Liver (tissue), 8 donors: ENCODE measurements at regions not wholly inside any gene's neighbourhood (a gene's known extent, or its start where the extent isn't known, plus 50 kb on each side); places are given as distances from the start of the nearest gene placed in this dataset.

Source experiments
- DNase-seq: peaks from one replicate; pipeline ENCODE4 v3.0.0-alpha.2; 2017; ENCODE audit warnings: low spot score
- H3K27ac ChIP-seq, 2 donors: one replicate each; pipeline ENCODE4 v1.7.0; 2013; ENCODE audit warnings: inconsistent platforms in 2 of 2, low read length in 2 of 2, control low read depth in 1 of 2, low read depth in 1 of 2, mild to moderate bottlenecking in 1 of 2
- H3K27me3 ChIP-seq, 4 donors: one replicate each; pipeline versions ENCODE4 v1.6.1 to v1.7.0; 2013; ENCODE audit warnings: low read length in 3 of 4, inconsistent platforms in 1 of 4, mild to moderate bottlenecking in 1 of 4, moderate library complexity in 1 of 4; ENCODE audit not compliant: control insufficient read depth in 4 of 4, insufficient read depth in 4 of 4
- H3K36me3 ChIP-seq, 4 donors: one replicate each; pipeline versions ENCODE4 v1.6.1 to v1.7.0; 2013; ENCODE audit warnings: low read length in 3 of 4, mild to moderate bottlenecking in 3 of 4, low read depth in 1 of 4, moderate library complexity in 1 of 4; ENCODE audit not compliant: control insufficient read depth in 4 of 4, insufficient read depth in 3 of 4
- H3K4me1 ChIP-seq, 4 donors: one replicate each; pipeline versions ENCODE4 v1.6.1 to v1.7.0; 2013; ENCODE audit warnings: low read length in 3 of 4, mild to moderate bottlenecking in 3 of 4, moderate library complexity in 1 of 4; ENCODE audit not compliant: control insufficient read depth in 4 of 4, insufficient read depth in 4 of 4
- H3K4me3 ChIP-seq, 3 donors: one replicate each; pipeline versions ENCODE4 v1.6.1 to v1.7.0; 2013; ENCODE audit warnings: low read length in 3 of 3, control low read depth in 1 of 3, low read depth in 1 of 3, mild to moderate bottlenecking in 1 of 3
- H3K9ac ChIP-seq, 2 donors: one replicate each; pipeline ENCODE4 v1.7.0; 2013; ENCODE audit warnings: low read length in 2 of 2, mild to moderate bottlenecking in 2 of 2, moderate library complexity in 2 of 2, control low read depth in 1 of 2, low read depth in 1 of 2
- H3K9me3 ChIP-seq, 4 donors: one replicate each; pipeline versions ENCODE4 v1.6.1 to v1.7.0; 2013; ENCODE audit warnings: low read length in 3 of 4; ENCODE audit not compliant: control insufficient read depth in 4 of 4
- EGR1 ChIP-seq, 2 donors: IDR thresholded peaks; 2 replicates each; pipeline ENCODE4 v1.6.1; 2016 to 2018; ENCODE audit warnings: antibody characterized with exemption in 2 of 2, low read depth in 2 of 2
- FOXA1 ChIP-seq: IDR thresholded peaks from 2 replicates; pipeline ENCODE4 v1.6.1; 2016; ENCODE audit warnings: antibody characterized with exemption
- FOXA2 ChIP-seq: IDR thresholded peaks from 2 replicates; pipeline ENCODE4 v1.6.1; 2016; ENCODE audit warnings: antibody characterized with exemption
- GABPA ChIP-seq, 2 donors: IDR thresholded peaks in 1 of 2; conservative IDR thresholded peaks in 1 of 2; 2 replicates each; pipeline ENCODE4 v1.6.1; 2016; ENCODE audit warnings: antibody characterized with exemption in 2 of 2, mild to moderate bottlenecking in 1 of 2, moderate library complexity in 1 of 2
- HNF4A ChIP-seq, 2 donors: conservative IDR thresholded peaks; 2 replicates each; pipeline ENCODE4 v1.6.1; 2016; ENCODE audit warnings: antibody characterized with exemption in 2 of 2, mild to moderate bottlenecking in 2 of 2
- HNF4G ChIP-seq: IDR thresholded peaks from 2 replicates; pipeline ENCODE4 v1.6.1; 2016; ENCODE audit warnings: antibody characterized with exemption
- JUND ChIP-seq, 2 donors: IDR thresholded peaks; 2 replicates each; pipeline ENCODE4 v1.6.1; 2016; ENCODE audit warnings: antibody characterized with exemption in 2 of 2
- NR2F2 ChIP-seq: IDR thresholded peaks from 2 replicates; pipeline ENCODE4 v1.6.1; 2016; ENCODE audit warnings: antibody characterized with exemption
- RAD21 ChIP-seq, 2 donors: IDR thresholded peaks; 2 replicates each; pipeline ENCODE4 v1.6.1; 2016; ENCODE audit warnings: antibody characterized with exemption in 2 of 2, mild to moderate bottlenecking in 2 of 2
- RXRA ChIP-seq, 2 donors: IDR thresholded peaks; 2 replicates each; pipeline ENCODE4 v1.6.1; 2017 to 2018; ENCODE audit warnings: antibody characterized with exemption in 2 of 2, mild to moderate bottlenecking in 1 of 2
- SP1 ChIP-seq: IDR thresholded peaks from 2 replicates; pipeline ENCODE4 v1.6.1; 2018; ENCODE audit warnings: antibody characterized with exemption, mild to moderate bottlenecking
- TAF1 ChIP-seq: conservative IDR thresholded peaks from 2 replicates; pipeline ENCODE4 v1.6.1; 2016; ENCODE audit warnings: antibody characterized with exemption, mild to moderate bottlenecking
- YY1 ChIP-seq: IDR thresholded peaks from 2 replicates; pipeline ENCODE4 v1.6.1; 2016; ENCODE audit warnings: antibody characterized with exemption, mild to moderate bottlenecking
- WGBS: extraction: QIAGEN DNeasy Blood & Tissue Kit; methylation state at CpG from one replicate; pipeline ENCODE4 v1.1.7; 2013; 5-methylcytosine and 5-hydroxymethylcytosine counted together
- TF ChIP-seq, protein P1 (sequence below): IDR thresholded peaks from 2 replicates; pipeline ENCODE4 v1.6.1; 2016; ENCODE audit warnings: antibody characterized with exemption
- TF ChIP-seq, protein P2 (sequence below): IDR thresholded peaks from 2 replicates; pipeline ENCODE4 v1.6.1; 2016; ENCODE audit warnings: antibody characterized with exemption, mild to moderate bottlenecking
- TF ChIP-seq, protein P3 (sequence below): fragments of 150-350 bp; IDR thresholded peaks from 2 replicates; pipeline ENCODE4 v1.5.1; 2017; ENCODE audit warnings: improper control_type of control experiment, low read depth, low read length; ENCODE audit not compliant: missing input control
- TF ChIP-seq, protein P4 (sequence below): IDR thresholded peaks from 2 replicates; pipeline ENCODE4 v1.6.1; 2016; ENCODE audit warnings: antibody characterized with exemption
- donor health status: healthy.
- donor health status: healthy.
- donor health status: healthy.
- donor health status: healthy.
- donor health status: healthy.

DNA sequence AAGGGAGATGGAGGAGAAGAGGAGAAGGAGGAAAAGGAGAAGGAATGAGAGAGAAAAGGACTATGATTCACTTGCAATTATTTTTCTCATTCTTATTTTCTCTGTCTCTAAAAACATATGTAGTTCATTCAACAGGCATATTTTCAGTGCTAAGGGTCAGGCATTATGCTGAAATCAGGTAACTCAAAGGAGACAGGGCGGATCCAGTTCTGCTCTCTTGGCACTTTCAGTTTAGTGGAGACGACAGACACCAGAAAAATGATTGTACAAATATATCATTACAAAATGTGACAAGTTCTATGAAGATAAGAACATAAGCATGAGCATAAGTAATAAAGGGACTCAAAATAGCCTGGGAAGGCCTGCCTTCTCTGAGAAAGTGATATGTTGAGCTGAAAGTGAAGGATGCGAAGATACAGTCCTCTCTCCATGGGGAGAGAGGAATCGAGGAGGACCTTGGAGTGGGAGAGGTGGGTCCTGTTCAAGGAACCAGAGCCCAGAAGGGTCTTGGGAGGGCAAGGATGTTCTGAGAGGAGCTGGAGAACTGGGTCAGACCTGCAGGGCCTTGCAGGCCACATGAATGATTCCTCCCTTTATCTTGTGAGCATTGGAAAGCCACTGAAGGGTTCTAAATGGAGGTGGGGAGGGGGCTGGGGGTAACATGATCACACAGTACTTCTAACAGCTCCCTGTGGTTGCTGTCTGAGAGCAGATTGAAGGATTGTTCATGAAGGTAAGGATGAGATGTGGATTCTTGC is 58.6 kb upstream of the TMEM17 start:
- H3K27me3 ChIP-seq, result no peaks in the 10 kb centered on the region
- H3K9ac ChIP-seq, result no peak overlapping the region
- no peak for DNase-seq
- H3K27ac ChIP-seq, result no peak overlapping the region
- H3K9me3 ChIP-seq, result no peaks in the 10 kb centered on the region
- WGBS, result 75% methylated on average over 4 of the region's 4 CpGs
- peaks cover 3 to 24% (median 14%) of the 10 kb centered on the region in 4 donors for H3K4me1 ChIP-seq
- TF ChIP-seq YY1, result no peak
- no peak for TF ChIP-seq SP1
- TF ChIP-seq NR2F2, result no peak
- no peak for TF ChIP-seq HNF4A (conservative IDR thresholded peaks at IDR 0.05)
- no peak for TF ChIP-seq HNF4G
- no peak for TF ChIP-seq TAF1
- TF ChIP-seq EGR1 (IDR thresholded peaks at IDR 0.05; ENCODE audit: low read depth in 2 of 2), result no peak
- TF ChIP-seq FOXA2, result no peak
- TF ChIP-seq, protein P1, sequence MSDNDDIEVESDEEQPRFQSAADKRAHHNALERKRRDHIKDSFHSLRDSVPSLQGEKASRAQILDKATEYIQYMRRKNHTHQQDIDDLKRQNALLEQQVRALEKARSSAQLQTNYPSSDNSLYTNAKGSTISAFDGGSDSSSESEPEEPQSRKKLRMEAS, result no peak
- no peak for TF ChIP-seq GABPA (IDR thresholded peaks at IDR 0.05 in 1 of 2, conservative IDR thresholded peaks at IDR 0.05 in 1 of 2)
- no peak for TF ChIP-seq FOXA1
- TF ChIP-seq, protein P2, sequence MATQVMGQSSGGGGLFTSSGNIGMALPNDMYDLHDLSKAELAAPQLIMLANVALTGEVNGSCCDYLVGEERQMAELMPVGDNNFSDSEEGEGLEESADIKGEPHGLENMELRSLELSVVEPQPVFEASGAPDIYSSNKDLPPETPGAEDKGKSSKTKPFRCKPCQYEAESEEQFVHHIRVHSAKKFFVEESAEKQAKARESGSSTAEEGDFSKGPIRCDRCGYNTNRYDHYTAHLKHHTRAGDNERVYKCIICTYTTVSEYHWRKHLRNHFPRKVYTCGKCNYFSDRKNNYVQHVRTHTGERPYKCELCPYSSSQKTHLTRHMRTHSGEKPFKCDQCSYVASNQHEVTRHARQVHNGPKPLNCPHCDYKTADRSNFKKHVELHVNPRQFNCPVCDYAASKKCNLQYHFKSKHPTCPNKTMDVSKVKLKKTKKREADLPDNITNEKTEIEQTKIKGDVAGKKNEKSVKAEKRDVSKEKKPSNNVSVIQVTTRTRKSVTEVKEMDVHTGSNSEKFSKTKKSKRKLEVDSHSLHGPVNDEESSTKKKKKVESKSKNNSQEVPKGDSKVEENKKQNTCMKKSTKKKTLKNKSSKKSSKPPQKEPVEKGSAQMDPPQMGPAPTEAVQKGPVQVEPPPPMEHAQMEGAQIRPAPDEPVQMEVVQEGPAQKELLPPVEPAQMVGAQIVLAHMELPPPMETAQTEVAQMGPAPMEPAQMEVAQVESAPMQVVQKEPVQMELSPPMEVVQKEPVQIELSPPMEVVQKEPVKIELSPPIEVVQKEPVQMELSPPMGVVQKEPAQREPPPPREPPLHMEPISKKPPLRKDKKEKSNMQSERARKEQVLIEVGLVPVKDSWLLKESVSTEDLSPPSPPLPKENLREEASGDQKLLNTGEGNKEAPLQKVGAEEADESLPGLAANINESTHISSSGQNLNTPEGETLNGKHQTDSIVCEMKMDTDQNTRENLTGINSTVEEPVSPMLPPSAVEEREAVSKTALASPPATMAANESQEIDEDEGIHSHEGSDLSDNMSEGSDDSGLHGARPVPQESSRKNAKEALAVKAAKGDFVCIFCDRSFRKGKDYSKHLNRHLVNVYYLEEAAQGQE, result no peak
- TF ChIP-seq RAD21 (IDR thresholded peaks at IDR 0.05), result no peak
- TF ChIP-seq, protein P3, sequence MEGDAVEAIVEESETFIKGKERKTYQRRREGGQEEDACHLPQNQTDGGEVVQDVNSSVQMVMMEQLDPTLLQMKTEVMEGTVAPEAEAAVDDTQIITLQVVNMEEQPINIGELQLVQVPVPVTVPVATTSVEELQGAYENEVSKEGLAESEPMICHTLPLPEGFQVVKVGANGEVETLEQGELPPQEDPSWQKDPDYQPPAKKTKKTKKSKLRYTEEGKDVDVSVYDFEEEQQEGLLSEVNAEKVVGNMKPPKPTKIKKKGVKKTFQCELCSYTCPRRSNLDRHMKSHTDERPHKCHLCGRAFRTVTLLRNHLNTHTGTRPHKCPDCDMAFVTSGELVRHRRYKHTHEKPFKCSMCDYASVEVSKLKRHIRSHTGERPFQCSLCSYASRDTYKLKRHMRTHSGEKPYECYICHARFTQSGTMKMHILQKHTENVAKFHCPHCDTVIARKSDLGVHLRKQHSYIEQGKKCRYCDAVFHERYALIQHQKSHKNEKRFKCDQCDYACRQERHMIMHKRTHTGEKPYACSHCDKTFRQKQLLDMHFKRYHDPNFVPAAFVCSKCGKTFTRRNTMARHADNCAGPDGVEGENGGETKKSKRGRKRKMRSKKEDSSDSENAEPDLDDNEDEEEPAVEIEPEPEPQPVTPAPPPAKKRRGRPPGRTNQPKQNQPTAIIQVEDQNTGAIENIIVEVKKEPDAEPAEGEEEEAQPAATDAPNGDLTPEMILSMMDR, result no peak
- no peak for TF ChIP-seq RXRA (IDR thresholded peaks at IDR 0.05)
- TF ChIP-seq, protein P4, sequence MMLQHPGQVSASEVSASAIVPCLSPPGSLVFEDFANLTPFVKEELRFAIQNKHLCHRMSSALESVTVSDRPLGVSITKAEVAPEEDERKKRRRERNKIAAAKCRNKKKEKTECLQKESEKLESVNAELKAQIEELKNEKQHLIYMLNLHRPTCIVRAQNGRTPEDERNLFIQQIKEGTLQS, result no peak
- no peaks in the 10 kb centered on the region for H3K36me3 ChIP-seq
- H3K4me3 ChIP-seq, result no peak overlapping the region

DNA sequence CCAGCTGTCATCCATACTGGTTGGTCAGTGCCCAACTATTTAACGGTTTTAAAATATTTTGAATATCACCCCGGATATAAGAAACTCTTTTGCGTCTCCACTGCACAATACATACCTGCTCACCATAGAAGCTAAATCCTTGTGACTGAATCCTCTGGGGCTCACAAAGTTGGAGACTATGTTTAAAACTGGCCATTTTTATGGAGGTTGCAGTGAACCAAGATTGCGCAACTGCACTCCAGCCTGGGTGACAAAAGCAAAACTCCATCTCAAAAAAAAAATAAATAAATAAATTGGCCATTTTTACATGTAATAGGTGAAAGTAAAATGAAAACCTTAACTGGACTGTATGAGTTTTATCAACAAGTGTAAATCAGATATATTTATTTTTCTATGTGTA is 55.6 kb upstream of the TMEM17 start:
- H3K9ac ChIP-seq, result no peak overlapping the region
- H3K36me3 ChIP-seq, result no peaks in the 10 kb centered on the region
- 96% methylated on average over 4 of the region's 4 CpGs for WGBS
- peaks cover 0 to 6% (median under 1%) of the 10 kb centered on the region in 4 donors for H3K4me1 ChIP-seq
- no peak overlapping the region for H3K27ac ChIP-seq
- no peaks in the 10 kb centered on the region for H3K27me3 ChIP-seq
- H3K4me3 ChIP-seq, result no peak overlapping the region
- DNase-seq, result no peak
- H3K9me3 ChIP-seq, result no peaks in the 10 kb centered on the region
- TF ChIP-seq FOXA2 (no peak), FOXA1 (no peak), EGR1 (IDR thresholded peaks at IDR 0.05; ENCODE audit: low read depth in 2 of 2) (no peak), HNF4A (conservative IDR thresholded peaks at IDR 0.05) (no peak), HNF4G (no peak), NR2F2 (no peak), JUND (IDR thresholded peaks at IDR 0.05) (no peak)
- TF ChIP-seq, protein P1, result no peak
- TF ChIP-seq, protein P2, result no peak
- TF ChIP-seq, protein P4, result no peak
